CD4-positive, alpha-beta T cell (primary cell): ENCODE measurements at regions not wholly inside any gene's neighbourhood (a gene's known extent, or its start where the extent isn't known, plus 50 kb on each side); places are given as distances from the start of the nearest gene placed in this dataset.

ENCODE experiments used
- ATAC-seq: fragments of 200-7000 bp; cut with Tn5 transposase; one replicate; pipeline ENCODE4 v1.10.0; 2022; ENCODE audit warnings: mild to moderate bottlenecking; ENCODE audit not compliant: poor library complexity
- CTCF ChIA-PET: fragments of 350-600 bp; sonication (Branson Sonifier 250); formaldehyde crosslinking; loops from one replicate; lab custom pipeline; 2021; ENCODE audit warnings: antibody characterized with exemption, inconsistent platforms; lab: Charles Lee
- POLR2A ChIA-PET: fragments of 350-600 bp; sonication (Branson Sonifier 250); formaldehyde crosslinking; loops from one replicate; lab custom pipeline; 2021; ENCODE audit warnings: antibody characterized with exemption, inconsistent platforms; lab: Charles Lee
- DNase-seq, 14 experiments: peaks; one replicate each; pipeline ENCODE4 v3.0.0-alpha.2; 2013 to 2020; ENCODE audit warnings: mixed read lengths in 2 of 14
- H3K27ac ChIP-seq, 2 donors: one replicate each; pipeline versions ENCODE4 v1.5.1 to v1.7.0; 2013; ENCODE audit warnings: low read length in 2 of 2, low read depth in 1 of 2, mild to moderate bottlenecking in 1 of 2
- H3K27me3 ChIP-seq, 2 experiments: 1 replicate in 1 of 2; 2 replicates in 1 of 2; pipeline versions ENCODE4 v1.6.1 to v1.7.0; 2013; ENCODE audit warnings: low read length in 2 of 2, control low read depth in 1 of 2, mild to moderate bottlenecking in 1 of 2, moderate library complexity in 1 of 2; ENCODE audit not compliant: insufficient read depth in 2 of 2, control insufficient read depth in 1 of 2
- H3K36me3 ChIP-seq: one replicate; pipeline ENCODE4 v1.6.1; 2013; ENCODE audit warnings: low read length, control low read depth; ENCODE audit not compliant: insufficient read depth
- H3K4me1 ChIP-seq: one replicate; pipeline ENCODE4 v1.6.1; 2013; ENCODE audit warnings: low read length, control low read depth; ENCODE audit not compliant: insufficient read depth
- H3K4me3 ChIP-seq: one replicate; pipeline ENCODE4 v1.5.1; 2013; ENCODE audit warnings: mild to moderate bottlenecking, low read length, moderate library complexity
- H3K9me3 ChIP-seq, 2 experiments: 1 replicate in 1 of 2; 2 replicates in 1 of 2; pipeline versions ENCODE4 v1.6.1 to v1.7.0; 2013; ENCODE audit warnings: low read length in 2 of 2, mild to moderate bottlenecking in 2 of 2, control low read depth in 1 of 2, moderate library complexity in 1 of 2; ENCODE audit not compliant: control insufficient read depth in 1 of 2, insufficient read depth in 1 of 2
- H3K27ac Mint-ChIP-seq: one replicate; pipeline ENCODE4 v1.8.0; 2020; ENCODE audit warnings: mixed read lengths
- H3K27me3 Mint-ChIP-seq: one replicate; pipeline ENCODE4 v1.8.0; 2021; ENCODE audit warnings: mixed read lengths
- H3K36me3 Mint-ChIP-seq: one replicate; pipeline ENCODE4 v1.8.0; 2021; ENCODE audit warnings: low read depth, mixed read lengths
- H3K4me1 Mint-ChIP-seq: one replicate; pipeline ENCODE4 v1.8.0; 2021; ENCODE audit warnings: low read depth, mixed read lengths
- H3K4me3 Mint-ChIP-seq: one replicate; pipeline ENCODE4 v1.8.0; 2020; ENCODE audit warnings: mild to moderate bottlenecking, mixed read lengths
- H3K9me3 Mint-ChIP-seq: one replicate; pipeline ENCODE4 v1.8.0; 2020; ENCODE audit warnings: mixed read lengths
- intact Hi-C, 2 experiments: fragments of 100-400 bp; cut with DNase I in 1 of 2; cut with micrococcal nuclease in 1 of 2; formaldehyde crosslinking; loops; one replicate each; pipeline versions ENCODE4 v1.15.1 to v1.9.0; 2023 to 2025; cut with DNase I, micrococcal nuclease
- TF ChIP-seq, protein P1 (sequence below): fragments of 200-600 bp; IDR thresholded peaks from one replicate; pipeline ENCODE4 v1.8.0; 2022; ENCODE audit warnings: antibody characterized with exemption, mild to moderate bottlenecking

DNA sequence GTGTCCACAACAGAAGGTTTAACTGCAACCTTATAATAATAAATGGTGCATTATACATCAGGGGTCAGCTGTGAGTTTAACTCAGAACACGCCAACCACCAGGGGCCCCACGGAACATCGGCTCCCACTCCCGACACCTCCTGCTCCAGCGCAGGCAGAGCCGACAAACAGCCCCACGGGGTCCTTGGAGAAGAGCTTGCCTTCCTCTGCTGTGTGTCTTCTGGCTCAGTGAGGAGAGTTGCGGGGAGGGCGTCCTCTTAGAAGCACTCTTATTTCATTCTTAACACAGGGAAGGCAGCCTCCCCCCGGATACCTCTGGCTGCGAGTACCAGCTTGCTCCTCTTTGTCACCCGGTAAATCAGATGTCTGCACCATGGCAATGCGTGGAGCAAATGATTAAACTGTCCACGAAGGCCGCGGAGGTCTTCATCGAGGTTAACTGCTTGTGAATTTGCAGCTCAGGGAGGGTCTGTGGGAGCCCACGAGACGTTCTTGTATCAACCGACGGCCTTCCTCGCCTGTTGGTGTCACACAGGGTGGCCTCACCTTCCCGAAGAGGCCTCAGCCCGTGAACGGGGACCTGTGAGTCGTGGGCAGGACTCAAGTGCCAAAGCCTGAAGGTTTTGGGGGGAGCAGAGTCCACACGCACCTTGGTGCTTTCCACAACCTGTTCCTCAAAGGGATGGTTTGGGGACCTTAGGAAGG lies 464.0 kb downstream of the BRD1 start:
- Histone ChIP-seq H3K4me1 (no peaks in the 10 kb centered on the region), H3K4me3 (no peak overlapping the region), H3K9me3 (peaks cover 0 to 6% of the 10 kb centered on the region in 2 experiments), H3K36me3 (no peaks in the 10 kb centered on the region), H3K27me3 (no peaks in the 10 kb centered on the region), H3K27ac (no peak overlapping the region)
- peaks cover 8% of the 10 kb centered on the region for H3K27me3 Mint-ChIP-seq
- ATAC-seq (no peak), DNase-seq (peak in 1 of 14 experiments; percentile 12)
- no peaks in the 10 kb centered on the region for H3K36me3 Mint-ChIP-seq
- H3K27ac Mint-ChIP-seq, result no peak overlapping the region
- no peak overlapping the region for H3K4me3 Mint-ChIP-seq
- H3K4me1 Mint-ChIP-seq, result no peaks in the 10 kb centered on the region
- H3K9me3 Mint-ChIP-seq, result no peaks in the 10 kb centered on the region
- TF ChIP-seq, protein P1, sequence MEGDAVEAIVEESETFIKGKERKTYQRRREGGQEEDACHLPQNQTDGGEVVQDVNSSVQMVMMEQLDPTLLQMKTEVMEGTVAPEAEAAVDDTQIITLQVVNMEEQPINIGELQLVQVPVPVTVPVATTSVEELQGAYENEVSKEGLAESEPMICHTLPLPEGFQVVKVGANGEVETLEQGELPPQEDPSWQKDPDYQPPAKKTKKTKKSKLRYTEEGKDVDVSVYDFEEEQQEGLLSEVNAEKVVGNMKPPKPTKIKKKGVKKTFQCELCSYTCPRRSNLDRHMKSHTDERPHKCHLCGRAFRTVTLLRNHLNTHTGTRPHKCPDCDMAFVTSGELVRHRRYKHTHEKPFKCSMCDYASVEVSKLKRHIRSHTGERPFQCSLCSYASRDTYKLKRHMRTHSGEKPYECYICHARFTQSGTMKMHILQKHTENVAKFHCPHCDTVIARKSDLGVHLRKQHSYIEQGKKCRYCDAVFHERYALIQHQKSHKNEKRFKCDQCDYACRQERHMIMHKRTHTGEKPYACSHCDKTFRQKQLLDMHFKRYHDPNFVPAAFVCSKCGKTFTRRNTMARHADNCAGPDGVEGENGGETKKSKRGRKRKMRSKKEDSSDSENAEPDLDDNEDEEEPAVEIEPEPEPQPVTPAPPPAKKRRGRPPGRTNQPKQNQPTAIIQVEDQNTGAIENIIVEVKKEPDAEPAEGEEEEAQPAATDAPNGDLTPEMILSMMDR, result no peak
- CTCF ChIA-PET, result no interaction called here
- intact Hi-C loops, result no loop called here
- POLR2A ChIA-PET, result no interaction called here

DNA sequence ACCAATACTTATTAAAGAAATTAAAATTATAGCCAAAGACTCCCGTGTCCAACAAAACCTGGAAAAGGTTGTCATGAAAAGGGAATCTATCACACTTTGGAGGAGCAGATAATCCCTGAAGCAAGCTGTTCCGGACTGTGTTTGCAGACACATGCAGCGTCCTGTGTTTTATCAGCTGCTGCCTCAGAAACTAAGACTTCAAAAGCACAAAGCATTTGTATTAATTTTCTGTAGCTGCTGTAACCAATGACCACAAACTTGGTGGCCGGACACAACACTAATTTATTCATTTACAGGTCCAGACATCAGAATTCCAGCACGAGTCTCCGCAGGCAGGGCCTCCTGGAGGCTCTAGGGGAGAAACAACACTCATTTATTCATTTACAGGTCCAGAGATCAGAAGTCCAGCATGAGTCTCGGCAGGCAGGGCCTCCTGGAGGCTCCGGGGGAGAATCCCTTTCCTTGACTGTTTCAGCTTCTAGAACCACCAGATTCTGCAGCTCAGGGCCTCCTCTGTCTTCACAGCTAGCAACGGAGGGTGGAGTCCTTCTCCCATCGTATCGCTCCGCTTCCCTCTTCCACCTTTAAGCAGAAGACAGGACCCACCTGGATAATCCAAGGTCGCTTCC lies 465.3 kb downstream of the BRD1 start:
- peaks cover 0 to 6% of the 10 kb centered on the region in 2 experiments for H3K9me3 ChIP-seq
- Mint-ChIP-seq H3K9me3 (no peaks in the 10 kb centered on the region), H3K36me3 (no peaks in the 10 kb centered on the region), H3K27ac (no peak overlapping the region), H3K4me1 (no peaks in the 10 kb centered on the region), H3K27me3 (peaks cover 14% of the 10 kb centered on the region), H3K4me3 (no peak overlapping the region)
- ATAC-seq, result no peak
- POLR2A ChIA-PET, result no interaction called here
- intact Hi-C loops, result no loop called here
- H3K27me3 ChIP-seq, result peaks cover 0 to 6% of the 10 kb centered on the region in 2 experiments
- DNase-seq, result peak in 1 of 14 experiments; percentile 14
- TF ChIP-seq, protein P1, result no peak
- no peak overlapping the region for H3K4me3 ChIP-seq
- CTCF ChIA-PET, result no interaction called here
- H3K27ac ChIP-seq, result no peak overlapping the region
- no peaks in the 10 kb centered on the region for H3K36me3 ChIP-seq
- no peaks in the 10 kb centered on the region for H3K4me1 ChIP-seq

DNA sequence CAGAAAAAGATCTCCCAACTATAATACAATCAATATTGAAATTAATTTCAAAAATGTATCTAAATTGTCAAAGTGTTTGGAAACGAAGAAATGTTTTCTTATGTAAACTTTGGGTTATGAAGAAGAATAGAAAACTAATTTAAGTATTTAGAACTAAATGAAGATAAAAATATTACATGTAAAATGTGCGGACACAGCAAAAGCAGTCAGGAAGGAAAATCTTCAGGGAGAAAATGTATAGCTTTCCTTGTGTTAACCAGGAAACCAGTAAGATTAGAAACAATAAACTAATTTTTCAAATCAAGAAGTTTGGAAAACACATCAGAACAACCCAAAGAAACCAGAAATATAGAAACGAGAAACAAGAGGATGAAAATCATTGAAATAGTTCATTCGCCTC lies 466.5 kb downstream of the BRD1 start:
- ChIA-PET POLR2A (no interaction called here), CTCF (no interaction called here)
- Histone ChIP-seq H3K36me3 (no peaks in the 10 kb centered on the region), H3K9me3 (peaks cover 0 to 6% of the 10 kb centered on the region in 2 experiments), H3K4me3 (no peak overlapping the region), H3K27ac (no peak overlapping the region), H3K27me3 (peaks cover 0 to 6% of the 10 kb centered on the region in 2 experiments), H3K4me1 (no peaks in the 10 kb centered on the region)
- H3K27ac Mint-ChIP-seq, result no peak overlapping the region
- ATAC-seq, result no peak
- H3K36me3 Mint-ChIP-seq, result no peaks in the 10 kb centered on the region
- H3K27me3 Mint-ChIP-seq, result peaks cover 23% of the 10 kb centered on the region
- TF ChIP-seq, protein P1, result no peak
- H3K4me1 Mint-ChIP-seq, result no peaks in the 10 kb centered on the region
- no peak overlapping the region for H3K4me3 Mint-ChIP-seq
- no peak for DNase-seq
- no peaks in the 10 kb centered on the region for H3K9me3 Mint-ChIP-seq
- intact Hi-C loops, result no loop called here
